CD4-positive, CD25-positive, alpha-beta regulatory T cell (primary cell): ENCODE measurements at regions not wholly inside any gene's neighbourhood (a gene's known extent, or its start where the extent isn't known, plus 50 kb on each side); places are given as distances from the start of the nearest gene placed in this dataset.

Experiments used
- ATAC-seq, 2 donors: fragments of 150-1000 bp; cut with Tn5 transposase; one replicate each; pipeline ENCODE4 v1.10.0; 2021; ENCODE audit warnings: low read depth in 2 of 2, moderate number of reproducible peaks in 2 of 2, moderate library complexity in 1 of 2
- DNase-seq, 3 donors: peaks; one replicate each; pipeline versions ENCODE4 v3.0.0 to v3.0.0-alpha.2; 2012 to 2022; ENCODE audit warnings: mixed read lengths in 1 of 3
- H3K27ac ChIP-seq: one replicate; pipeline ENCODE4 v1.7.0; 2013; ENCODE audit warnings: mild to moderate bottlenecking, low read length; ENCODE audit not compliant: insufficient read depth, poor library complexity, severe bottlenecking
- H3K27me3 ChIP-seq: one replicate; pipeline ENCODE4 v1.7.0; 2013; ENCODE audit warnings: low read length; ENCODE audit not compliant: control insufficient read depth, insufficient read depth
- H3K36me3 ChIP-seq: one replicate; pipeline ENCODE4 v1.7.0; 2013; ENCODE audit warnings: mild to moderate bottlenecking, low read length, moderate library complexity; ENCODE audit not compliant: control insufficient read depth, insufficient read depth
- H3K4me1 ChIP-seq: 2 replicates; pipeline ENCODE4 v1.7.0; 2013; ENCODE audit warnings: mild to moderate bottlenecking, low read length; ENCODE audit not compliant: insufficient read depth, control insufficient read depth, poor library complexity, severe bottlenecking
- H3K4me3 ChIP-seq: one replicate; pipeline ENCODE4 v1.7.0; 2013; ENCODE audit warnings: low read depth, mild to moderate bottlenecking, low read length, moderate library complexity
- H3K9me3 ChIP-seq, 2 experiments: 1 replicate in 1 of 2; 2 replicates in 1 of 2; pipeline ENCODE4 v1.7.0; 2013; ENCODE audit warnings: low read length in 2 of 2, mild to moderate bottlenecking in 1 of 2, moderate library complexity in 1 of 2; ENCODE audit not compliant: control insufficient read depth in 2 of 2
- H3K27ac Mint-ChIP-seq, 3 donors: one replicate each; pipeline ENCODE4 v1.8.0; 2020 to 2022; ENCODE audit warnings: mild to moderate bottlenecking in 3 of 3, mixed read lengths in 3 of 3, moderate library complexity in 2 of 3
- H3K27me3 Mint-ChIP-seq: one replicate; pipeline ENCODE4 v1.8.0; 2022; ENCODE audit warnings: mild to moderate bottlenecking, mixed read lengths
- H3K36me3 Mint-ChIP-seq: one replicate; pipeline ENCODE4 v1.8.0; 2020; ENCODE audit warnings: mixed read lengths
- H3K4me1 Mint-ChIP-seq, 4 donors: one replicate each; pipeline ENCODE4 v1.8.0; 2020 to 2022; ENCODE audit warnings: mixed read lengths in 4 of 4, mild to moderate bottlenecking in 1 of 4
- H3K4me3 Mint-ChIP-seq, 4 donors: one replicate each; pipeline ENCODE4 v1.8.0; 2020 to 2022; ENCODE audit warnings: mild to moderate bottlenecking in 4 of 4, mixed read lengths in 4 of 4, moderate library complexity in 3 of 4
- H3K9me3 Mint-ChIP-seq, 7 donors: one replicate each; pipeline ENCODE4 v1.8.0; 2020 to 2022; ENCODE audit warnings: mixed read lengths in 7 of 7, mild to moderate bottlenecking in 3 of 7, moderate library complexity in 2 of 7

GRCh38 chr9:16150938-16151650, 598.3 kb downstream of the CCDC171 start:
- Mint-ChIP-seq H3K36me3 (no peaks in the 10 kb centered on the region), H3K9me3 (peaks cover 0 to 4% (median 0%) of the 10 kb centered on the region in 7 donors), H3K27ac (no peak overlapping the region), H3K4me3 (no peak overlapping the region), H3K27me3 (peaks cover 4% of the 10 kb centered on the region), H3K4me1 (peaks cover 0 to 10% (median 7%) of the 10 kb centered on the region in 4 donors)
- Histone ChIP-seq H3K9me3 (no peaks in the 10 kb centered on the region), H3K27me3 (no peaks in the 10 kb centered on the region), H3K36me3 (no peaks in the 10 kb centered on the region), H3K27ac (no peak overlapping the region), H3K4me3 (no peak overlapping the region), H3K4me1 (no peaks in the 10 kb centered on the region)
- ATAC-seq (no peak), DNase-seq (no peak)

GRCh38 chr9:16152276-16153101, 599.6 kb downstream of the CCDC171 start:
- no peak overlapping the region for H3K27ac Mint-ChIP-seq
- peaks cover 4% of the 10 kb centered on the region for H3K27me3 Mint-ChIP-seq
- H3K27me3 ChIP-seq, result no peaks in the 10 kb centered on the region
- H3K4me1 Mint-ChIP-seq, result peaks cover 0 to 10% (median 7%) of the 10 kb centered on the region in 4 donors
- H3K9me3 Mint-ChIP-seq, result peaks cover 0 to 4% (median 0%) of the 10 kb centered on the region in 7 donors
- H3K27ac ChIP-seq, result no peak overlapping the region
- H3K4me3 Mint-ChIP-seq, result no peak overlapping the region
- ATAC-seq (no peak), DNase-seq (no peak)
- no peak overlapping the region for H3K4me3 ChIP-seq
- H3K9me3 ChIP-seq, result no peaks in the 10 kb centered on the region
- H3K36me3 ChIP-seq, result no peaks in the 10 kb centered on the region
- no peaks in the 10 kb centered on the region for H3K4me1 ChIP-seq
- no peaks in the 10 kb centered on the region for H3K36me3 Mint-ChIP-seq

GRCh38 chr9:16153221-16153620, 600.4 kb downstream of the CCDC171 start:
- no peak overlapping the region for H3K4me3 Mint-ChIP-seq
- H3K27me3 Mint-ChIP-seq, result peaks cover 4% of the 10 kb centered on the region
- H3K27ac Mint-ChIP-seq, result no peak overlapping the region
- no peaks in the 10 kb centered on the region for H3K36me3 ChIP-seq
- peaks cover 0 to 4% (median 0%) of the 10 kb centered on the region in 7 donors for H3K9me3 Mint-ChIP-seq
- H3K4me1 Mint-ChIP-seq, result peaks cover 0 to 10% (median 7%) of the 10 kb centered on the region in 4 donors
- no peak for ATAC-seq
- no peaks in the 10 kb centered on the region for H3K36me3 Mint-ChIP-seq
- no peaks in the 10 kb centered on the region for H3K4me1 ChIP-seq
- H3K4me3 ChIP-seq, result no peak overlapping the region
- DNase-seq, result no peak
- H3K9me3 ChIP-seq, result no peaks in the 10 kb centered on the region
- H3K27me3 ChIP-seq, result no peaks in the 10 kb centered on the region
- H3K27ac ChIP-seq, result no peak overlapping the region

- Histone ChIP-seq H3K4me1 (no peaks in the 10 kb centered on the region), H3K9me3 (no peaks in the 10 kb centered on the region), H3K36me3 (no peaks in the 10 kb centered on the region), H3K27me3 (no peaks in the 10 kb centered on the region), H3K27ac (no peak overlapping the region), H3K4me3 (no peak overlapping the region)
- H3K27ac Mint-ChIP-seq, result no peak overlapping the region
- no peaks in the 10 kb centered on the region for H3K36me3 Mint-ChIP-seq
- ATAC-seq, result no peak
- no peak for DNase-seq
- no peak overlapping the region for H3K4me3 Mint-ChIP-seq
- H3K4me1 Mint-ChIP-seq, result peaks cover 0 to 10% (median 7%) of the 10 kb centered on the region in 4 donors
- peaks cover 0 to 4% (median 0%) of the 10 kb centered on the region in 7 donors for H3K9me3 Mint-ChIP-seq
- H3K27me3 Mint-ChIP-seq, result peaks cover 4% of the 10 kb centered on the region
Measured at GRCh38 chr9:16153741-16154140, 600.9 kb downstream of the CCDC171 start.

- Histone ChIP-seq H3K9me3 (no peaks in the 10 kb centered on the region), H3K4me1 (no peaks in the 10 kb centered on the region), H3K27ac (no peak overlapping the region), H3K36me3 (no peaks in the 10 kb centered on the region), H3K27me3 (no peaks in the 10 kb centered on the region), H3K4me3 (peak overlapping the region; percentile 13)
- peaks cover 0 to 4% (median 0%) of the 10 kb centered on the region in 7 donors for H3K9me3 Mint-ChIP-seq
- H3K4me3 Mint-ChIP-seq, result peak overlapping the region in 2 of 4 donors; percentile 72 to 78
- peak; percentile 46 to 69 for ATAC-seq
- peaks cover 4% of the 10 kb centered on the region for H3K27me3 Mint-ChIP-seq
- H3K27ac Mint-ChIP-seq, result no peak overlapping the region
- no peaks in the 10 kb centered on the region for H3K36me3 Mint-ChIP-seq
- H3K4me1 Mint-ChIP-seq, result peaks cover 0 to 10% (median 7%) of the 10 kb centered on the region in 4 donors
- peak in 1 of 3 donors; percentile 68 for DNase-seq
Measured at GRCh38 chr9:16154521-16155078, 601.8 kb downstream of the CCDC171 start.

GRCh38 chr9:16155878-16156277, 603.0 kb downstream of the CCDC171 start:
- Histone ChIP-seq H3K4me3 (no peak overlapping the region), H3K27ac (no peak overlapping the region), H3K4me1 (no peaks in the 10 kb centered on the region), H3K9me3 (no peaks in the 10 kb centered on the region), H3K27me3 (no peaks in the 10 kb centered on the region), H3K36me3 (no peaks in the 10 kb centered on the region)
- H3K4me1 Mint-ChIP-seq, result peaks cover 0 to 10% (median 7%) of the 10 kb centered on the region in 4 donors
- H3K4me3 Mint-ChIP-seq, result peak overlapping the region in 1 of 4 donors; percentile 29
- H3K27me3 Mint-ChIP-seq, result peaks cover 4% of the 10 kb centered on the region
- H3K9me3 Mint-ChIP-seq, result peaks cover 0 to 8% (median 0%) of the 10 kb centered on the region in 7 donors
- no peak overlapping the region for H3K27ac Mint-ChIP-seq
- ATAC-seq (no peak), DNase-seq (no peak)
- H3K36me3 Mint-ChIP-seq, result no peaks in the 10 kb centered on the region

- H3K36me3 Mint-ChIP-seq, result no peaks in the 10 kb centered on the region
- H3K4me1 ChIP-seq, result no peaks in the 10 kb centered on the region
- DNase-seq (no peak), ATAC-seq (no peak)
- H3K27ac ChIP-seq, result no peak overlapping the region
- H3K4me3 ChIP-seq, result no peak overlapping the region
- no peak overlapping the region for H3K4me3 Mint-ChIP-seq
- no peaks in the 10 kb centered on the region for H3K9me3 ChIP-seq
- peaks cover 0 to 10% (median 7%) of the 10 kb centered on the region in 4 donors for H3K4me1 Mint-ChIP-seq
- peaks cover 0 to 8% (median 0%) of the 10 kb centered on the region in 7 donors for H3K9me3 Mint-ChIP-seq
- no peaks in the 10 kb centered on the region for H3K27me3 Mint-ChIP-seq
- no peaks in the 10 kb centered on the region for H3K27me3 ChIP-seq
- no peak overlapping the region for H3K27ac Mint-ChIP-seq
- H3K36me3 ChIP-seq, result no peaks in the 10 kb centered on the region
Measured at GRCh38 chr9:16157216-16157615, 604.4 kb downstream of the CCDC171 start.
